ENCODE measurements at regions not wholly inside any gene's neighbourhood (a gene's known extent, or its start where the extent isn't known, plus 50 kb on each side); places are given as distances from the start of the nearest gene placed in this dataset.

DNA sequence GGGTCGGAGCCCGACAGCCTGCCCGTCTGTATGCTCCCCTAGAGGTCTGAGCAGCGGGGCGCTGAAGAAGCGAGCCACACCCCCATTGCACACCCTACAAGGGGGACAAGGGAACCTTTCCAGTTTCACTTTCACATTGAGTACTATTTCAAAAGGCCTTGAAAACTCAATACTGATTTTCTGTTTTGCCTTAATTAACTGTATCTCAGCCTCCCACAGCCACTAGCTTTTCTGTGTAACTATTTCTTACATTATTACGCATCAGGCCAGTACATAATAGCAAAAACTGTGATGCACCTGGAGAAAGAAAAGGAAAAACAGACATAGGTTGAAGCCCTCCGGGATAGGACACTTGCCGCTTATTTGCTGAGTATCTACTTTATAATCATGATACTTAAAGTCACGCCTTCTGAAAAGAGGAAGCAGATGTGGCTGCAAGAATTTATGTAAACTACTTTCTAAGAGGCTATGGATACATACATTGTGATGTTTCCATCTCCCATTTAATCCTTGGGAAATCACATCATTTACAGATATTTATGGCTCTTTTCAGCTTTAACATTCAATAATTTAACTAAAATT lies 1719.5 kb downstream of the MRPL39 start:
- Mint-ChIP-seq H3K9me3 (no peaks in the 10 kb centered on the region), H3K27ac (peak overlapping the region; percentile 81), H3K4me1 (peaks cover 8% of the 10 kb centered on the region), H3K36me3 (ENCODE audit: low read depth) (no peaks in the 10 kb centered on the region), H3K27me3 (no peaks in the 10 kb centered on the region), H3K4me3 (peak overlapping the region; percentile 69)
- peak; percentile 34 for DNase-seq
- CTCF ChIA-PET: no interaction called here
- POLR2A ChIA-PET: no interaction called here

DNA sequence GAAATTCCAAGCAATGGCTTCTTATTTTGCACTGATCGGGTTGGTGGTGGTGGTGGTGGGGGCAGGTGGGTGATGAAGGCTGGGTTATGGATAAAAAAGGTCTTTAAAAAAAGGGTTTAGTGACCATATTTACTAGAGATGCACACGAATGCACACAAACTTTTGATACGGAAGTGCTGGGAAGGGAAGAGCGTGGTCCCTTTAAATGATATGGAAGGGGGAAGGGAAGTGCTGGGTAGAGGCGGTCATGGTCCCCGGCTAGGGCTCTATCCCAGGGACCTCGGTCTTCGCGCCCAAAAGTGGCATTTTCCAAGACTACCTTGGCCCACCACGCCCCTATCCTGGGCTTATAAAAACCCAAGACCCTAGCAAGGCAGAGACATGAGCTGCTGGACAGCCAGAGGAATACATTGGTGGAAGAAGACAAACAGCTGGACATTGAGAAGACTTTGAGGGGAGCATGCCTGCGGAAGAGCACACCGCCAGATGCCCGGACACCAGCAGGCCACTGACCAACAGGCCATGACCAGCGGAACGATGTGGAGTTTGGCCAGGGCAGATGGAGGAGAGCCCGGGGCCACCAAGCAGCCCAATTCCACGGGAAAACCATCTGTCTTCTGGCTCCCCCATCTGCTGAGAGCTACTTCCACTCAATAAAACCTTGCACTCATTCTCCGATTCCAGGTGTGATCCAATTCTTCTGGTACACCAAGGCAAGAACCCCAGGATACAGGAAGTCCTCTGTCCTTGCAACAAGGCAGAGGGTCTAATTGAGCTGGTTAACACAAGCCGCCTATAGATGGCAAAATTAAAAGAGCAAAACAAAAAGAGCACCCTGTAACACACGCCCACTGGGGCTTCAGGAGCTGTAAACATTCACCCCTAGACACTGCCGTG lies 1720.2 kb downstream of the MRPL39 start:
- Mint-ChIP-seq H3K4me1 (peaks cover 8% of the 10 kb centered on the region), H3K4me3 (peak overlapping the region; percentile 69), H3K9me3 (no peaks in the 10 kb centered on the region), H3K27ac (peak overlapping the region; percentile 81), H3K27me3 (no peaks in the 10 kb centered on the region), H3K36me3 (ENCODE audit: low read depth) (no peaks in the 10 kb centered on the region)
- DNase-seq: no peak
- CTCF ChIA-PET: no interaction called here
- POLR2A ChIA-PET: no interaction called here

DNA sequence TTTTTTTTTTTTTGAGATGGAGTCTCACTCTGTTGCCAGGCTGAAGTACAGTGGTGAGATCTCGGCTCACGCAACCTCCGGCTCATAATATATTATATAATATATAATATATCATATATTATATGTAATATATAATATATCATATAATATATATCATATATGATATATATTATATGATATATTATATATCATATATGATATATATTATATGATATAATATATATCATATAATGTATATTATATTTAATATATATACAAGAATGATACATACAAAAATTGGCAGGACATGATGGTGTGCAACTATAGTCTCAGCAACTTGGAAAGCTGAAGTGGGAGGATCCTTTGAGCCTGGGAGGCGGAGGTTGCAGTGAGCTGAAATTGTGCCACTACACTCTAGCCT lies 1725.5 kb downstream of the MRPL39 start:
- H3K9me3 Mint-ChIP-seq: no peaks in the 10 kb centered on the region
- no peak for DNase-seq
- H3K4me3 Mint-ChIP-seq: no peak overlapping the region
- H3K27ac Mint-ChIP-seq: no peak overlapping the region
- H3K4me1 Mint-ChIP-seq: no peaks in the 10 kb centered on the region
- H3K27me3 Mint-ChIP-seq: no peaks in the 10 kb centered on the region
- CTCF ChIA-PET: no interaction called here
- H3K36me3 Mint-ChIP-seq (ENCODE audit: low read depth): no peaks in the 10 kb centered on the region
- POLR2A ChIA-PET: no interaction called here

DNA sequence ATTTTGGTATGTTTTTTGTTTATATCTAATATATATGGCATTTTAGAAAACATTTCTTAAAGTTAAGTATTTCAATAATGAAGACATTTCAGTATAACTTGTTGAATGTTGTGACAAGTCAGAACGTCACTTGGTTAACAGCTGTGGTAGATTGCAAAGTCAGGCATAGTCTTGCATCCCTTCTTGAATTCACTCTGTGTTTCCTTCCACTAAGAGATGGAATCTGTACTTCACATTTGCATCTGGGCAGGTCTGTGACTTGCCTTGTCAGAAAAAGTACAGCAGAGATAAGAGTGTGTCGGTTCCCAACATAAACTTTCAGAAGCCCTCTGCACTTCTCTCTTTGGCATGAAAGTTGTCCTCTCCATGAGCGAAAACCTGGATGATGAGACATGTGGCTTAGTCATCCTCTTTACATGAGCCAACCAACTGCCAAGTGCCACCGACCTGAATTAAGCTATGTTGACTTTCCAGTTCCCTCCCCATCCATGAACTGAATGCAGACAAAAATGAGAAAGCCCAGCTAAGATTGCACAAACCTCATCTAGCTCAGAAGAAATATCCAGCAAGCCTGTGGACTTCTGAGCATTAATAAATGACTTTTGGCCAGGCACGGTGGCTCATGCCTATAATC lies 1730.2 kb downstream of the MRPL39 start:
- ChIA-PET CTCF (no interaction called here), POLR2A (no interaction called here)
- Mint-ChIP-seq H3K9me3 (no peaks in the 10 kb centered on the region), H3K27me3 (no peaks in the 10 kb centered on the region), H3K4me3 (no peak overlapping the region), H3K4me1 (no peaks in the 10 kb centered on the region), H3K27ac (no peak overlapping the region), H3K36me3 (ENCODE audit: low read depth) (no peaks in the 10 kb centered on the region)
- no peak for DNase-seq

DNA sequence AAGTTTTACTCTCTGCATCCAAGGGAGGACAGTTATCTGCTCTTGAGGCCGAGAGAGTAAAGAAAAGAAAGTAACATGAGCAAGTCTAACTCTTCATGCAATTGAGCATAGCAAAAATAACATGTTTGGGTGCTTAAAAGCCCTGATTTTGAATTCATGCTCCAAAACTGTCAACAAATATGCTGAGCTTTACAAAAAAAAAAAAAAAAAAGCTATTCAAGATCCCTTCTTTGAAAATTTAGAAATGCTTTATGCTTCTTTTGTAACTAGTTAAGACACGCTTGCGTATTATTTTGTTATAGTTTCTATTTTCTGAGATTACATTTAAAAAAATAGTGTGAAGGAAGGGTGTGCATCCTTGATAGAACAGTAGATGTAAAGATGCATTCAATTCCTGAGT lies 1733.0 kb downstream of the MRPL39 start:
- POLR2A ChIA-PET: no interaction called here

DNA sequence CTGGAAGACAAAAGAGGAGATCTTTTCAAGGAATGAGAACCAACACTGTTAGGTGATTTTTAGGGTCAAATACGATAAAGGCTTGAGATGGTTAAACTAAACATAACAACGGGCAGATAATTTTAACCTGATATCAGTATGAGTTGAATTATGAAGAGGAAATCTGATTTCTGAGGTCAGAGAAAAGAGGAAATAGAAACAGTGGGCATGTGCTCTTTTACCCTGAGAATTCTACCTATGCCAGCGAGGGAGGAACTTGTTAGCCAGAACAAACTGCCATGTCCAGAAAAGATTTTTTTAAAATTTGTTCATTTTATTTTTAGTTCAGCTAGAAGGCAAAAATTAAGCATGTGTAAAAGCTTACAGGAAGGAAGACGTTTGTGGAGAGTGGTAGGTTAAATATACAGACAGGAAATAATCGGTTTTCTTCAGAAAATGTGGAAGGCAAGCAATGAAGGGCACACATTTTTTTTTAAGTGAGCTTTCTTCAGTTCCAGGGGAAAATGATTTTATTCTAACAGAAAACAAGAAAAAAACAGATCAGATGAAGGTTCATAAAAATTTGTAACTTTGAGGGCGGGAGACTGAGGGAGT lies 1745.3 kb downstream of the MRPL39 start:
- POLR2A ChIA-PET: no interaction called here
- Mint-ChIP-seq H3K4me1 (peaks cover 19% of the 10 kb centered on the region), H3K27ac (peak overlapping the region; percentile 22), H3K36me3 (ENCODE audit: low read depth) (no peaks in the 10 kb centered on the region), H3K27me3 (no peaks in the 10 kb centered on the region), H3K4me3 (no peak overlapping the region), H3K9me3 (no peaks in the 10 kb centered on the region)
- DNase-seq: no peak
- CTCF ChIA-PET: no interaction called here

More for the DNA sequence above, 1733.0 kb downstream of the MRPL39 start:
- DNase-seq: no peak
- no peaks in the 10 kb centered on the region for H3K36me3 Mint-ChIP-seq (ENCODE audit: low read depth)
- no peaks in the 10 kb centered on the region for H3K27me3 Mint-ChIP-seq
- H3K27ac Mint-ChIP-seq: no peak overlapping the region
- CTCF ChIA-PET: no interaction called here
- no peak overlapping the region for H3K4me3 Mint-ChIP-seq
- H3K9me3 Mint-ChIP-seq: no peaks in the 10 kb centered on the region
- no peaks in the 10 kb centered on the region for H3K4me1 Mint-ChIP-seq

DNA sequence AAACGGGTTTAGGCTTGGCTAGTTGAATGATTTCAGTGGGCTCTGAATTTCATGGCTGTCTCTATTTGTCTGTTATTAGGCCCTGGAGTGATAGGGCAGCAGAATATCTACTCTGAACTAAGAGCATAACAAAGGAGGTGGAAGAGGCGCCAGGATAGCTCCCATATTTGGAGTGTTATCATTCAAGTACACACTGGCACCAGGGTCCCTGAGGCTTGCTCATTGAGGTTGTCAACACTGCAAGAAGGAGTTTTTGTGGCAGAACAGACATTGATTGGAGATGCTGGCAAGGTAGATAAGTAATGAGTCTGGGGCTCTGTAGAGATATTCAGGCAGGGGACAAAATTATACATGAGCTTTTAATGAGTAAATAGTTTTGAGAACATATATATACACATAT lies 1748.4 kb downstream of the MRPL39 start:
- H3K36me3 Mint-ChIP-seq (ENCODE audit: low read depth): no peaks in the 10 kb centered on the region
- ChIA-PET CTCF (no interaction called here), POLR2A (no interaction called here)
- H3K4me3 Mint-ChIP-seq: no peak overlapping the region
- no peaks in the 10 kb centered on the region for H3K27me3 Mint-ChIP-seq
- DNase-seq: no peak
- peaks cover 19% of the 10 kb centered on the region for H3K4me1 Mint-ChIP-seq
- H3K27ac Mint-ChIP-seq: no peak overlapping the region
- H3K9me3 Mint-ChIP-seq: no peaks in the 10 kb centered on the region

DNA sequence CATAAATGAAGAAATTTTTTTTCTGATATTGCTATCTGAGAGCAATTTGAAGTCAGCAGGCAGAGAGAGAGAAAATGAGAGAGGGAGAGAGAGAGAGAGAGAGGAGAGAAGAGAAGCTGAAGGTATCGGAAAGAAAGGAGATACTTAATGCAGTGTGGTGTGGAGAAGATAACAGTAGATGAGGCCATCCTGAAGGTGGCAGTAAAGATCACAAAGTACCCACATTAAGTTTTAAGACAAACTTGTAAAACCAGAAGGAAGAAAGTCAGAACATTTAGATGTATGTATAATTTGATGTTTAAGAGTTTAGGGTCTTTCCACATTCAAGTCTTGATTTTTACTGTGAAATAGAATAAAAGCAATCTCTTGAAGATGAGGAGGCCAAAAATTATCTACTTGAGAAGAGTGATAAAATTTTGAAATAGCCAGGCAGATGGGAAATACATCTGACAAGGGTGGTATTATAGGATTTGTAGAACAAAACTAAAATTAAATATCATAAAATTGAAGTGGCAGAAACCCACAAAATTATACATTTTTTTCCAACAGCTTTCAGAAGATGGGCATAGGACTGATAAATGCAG lies 1753.4 kb downstream of the MRPL39 start:
- H3K36me3 Mint-ChIP-seq (ENCODE audit: low read depth): no peaks in the 10 kb centered on the region
- no peaks in the 10 kb centered on the region for H3K27me3 Mint-ChIP-seq
- H3K27ac Mint-ChIP-seq: no peak overlapping the region
- DNase-seq: peak; percentile 33
- POLR2A ChIA-PET: no interaction called here
- CTCF ChIA-PET: no interaction called here
- no peaks in the 10 kb centered on the region for H3K9me3 Mint-ChIP-seq
- peaks cover 5% of the 10 kb centered on the region for H3K4me1 Mint-ChIP-seq
- H3K4me3 Mint-ChIP-seq: no peak overlapping the region

DNA sequence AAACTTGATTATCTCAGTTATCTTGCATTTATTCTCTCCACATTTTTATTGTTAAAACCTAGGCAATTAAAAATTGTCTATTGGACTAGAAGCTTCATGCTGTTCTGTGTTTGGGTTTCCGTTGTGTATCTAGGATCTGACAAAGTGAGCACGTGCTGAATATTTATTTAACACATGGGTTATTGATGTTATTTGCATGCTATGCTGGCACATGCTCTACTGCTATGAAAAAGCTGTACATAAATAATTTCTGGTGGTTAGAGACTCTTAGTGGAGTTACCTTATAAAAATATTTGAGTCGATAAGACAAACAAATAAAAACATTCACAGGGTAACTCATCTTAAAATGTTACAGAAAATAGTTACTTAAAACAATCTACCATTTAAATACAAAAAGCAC lies 1769.7 kb downstream of the MRPL39 start:
- CTCF ChIA-PET: no interaction called here
- DNase-seq: no peak
- Mint-ChIP-seq H3K4me3 (no peak overlapping the region), H3K9me3 (peaks cover 8% of the 10 kb centered on the region), H3K4me1 (no peaks in the 10 kb centered on the region), H3K27me3 (no peaks in the 10 kb centered on the region), H3K27ac (no peak overlapping the region), H3K36me3 (ENCODE audit: low read depth) (no peaks in the 10 kb centered on the region)
- POLR2A ChIA-PET: no interaction called here

DNA sequence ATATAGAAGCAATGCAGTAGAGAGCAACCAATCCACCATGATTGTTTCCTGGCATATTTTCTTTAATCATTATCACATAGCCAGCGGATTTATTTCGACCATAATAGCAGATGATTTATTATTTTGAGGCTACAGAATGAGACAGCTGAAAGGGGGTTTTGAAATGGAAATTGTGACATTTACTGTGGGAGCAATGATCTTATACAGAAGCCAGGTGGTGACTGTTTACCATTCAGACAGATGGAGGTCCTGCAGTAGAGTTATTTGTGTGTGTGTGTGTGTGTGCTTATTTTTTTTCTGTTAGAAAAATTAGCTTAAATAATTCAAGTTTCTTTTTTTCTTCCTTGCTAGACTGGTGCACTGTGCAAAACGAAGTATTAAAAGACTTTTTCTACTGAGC lies 1784.5 kb downstream of the MRPL39 start:
- H3K27ac Mint-ChIP-seq: no peak overlapping the region
- POLR2A ChIA-PET: no interaction called here
- no peaks in the 10 kb centered on the region for H3K4me1 Mint-ChIP-seq
- no peaks in the 10 kb centered on the region for H3K27me3 Mint-ChIP-seq
- no peak overlapping the region for H3K4me3 Mint-ChIP-seq
- CTCF ChIA-PET: no interaction called here
- DNase-seq: no peak
- no peaks in the 10 kb centered on the region for H3K36me3 Mint-ChIP-seq (ENCODE audit: low read depth)
- no peaks in the 10 kb centered on the region for H3K9me3 Mint-ChIP-seq

DNA sequence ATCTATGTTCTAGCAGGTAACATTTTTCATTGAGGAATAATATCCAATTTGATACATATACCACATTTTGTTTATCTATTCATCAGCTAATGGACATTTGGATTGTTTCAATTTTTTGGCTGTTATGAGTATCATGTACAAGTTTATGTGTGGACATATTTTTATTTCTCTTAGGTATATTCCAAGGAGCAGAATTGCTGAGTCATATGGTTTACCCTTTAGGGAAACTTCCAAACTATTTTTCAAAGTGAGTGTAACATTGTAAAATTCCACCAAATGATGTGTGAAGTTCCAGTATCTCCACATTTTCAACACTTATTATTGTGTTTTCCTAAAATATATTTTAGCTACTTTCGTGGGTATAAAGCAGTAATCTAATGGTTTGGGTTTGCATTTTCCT lies 1789.9 kb downstream of the MRPL39 start:
- Mint-ChIP-seq H3K36me3 (ENCODE audit: low read depth) (no peaks in the 10 kb centered on the region), H3K4me1 (no peaks in the 10 kb centered on the region), H3K9me3 (no peaks in the 10 kb centered on the region), H3K4me3 (no peak overlapping the region), H3K27me3 (no peaks in the 10 kb centered on the region), H3K27ac (no peak overlapping the region)
- CTCF ChIA-PET: no interaction called here
- POLR2A ChIA-PET: no interaction called here
- no peak for DNase-seq

DNA sequence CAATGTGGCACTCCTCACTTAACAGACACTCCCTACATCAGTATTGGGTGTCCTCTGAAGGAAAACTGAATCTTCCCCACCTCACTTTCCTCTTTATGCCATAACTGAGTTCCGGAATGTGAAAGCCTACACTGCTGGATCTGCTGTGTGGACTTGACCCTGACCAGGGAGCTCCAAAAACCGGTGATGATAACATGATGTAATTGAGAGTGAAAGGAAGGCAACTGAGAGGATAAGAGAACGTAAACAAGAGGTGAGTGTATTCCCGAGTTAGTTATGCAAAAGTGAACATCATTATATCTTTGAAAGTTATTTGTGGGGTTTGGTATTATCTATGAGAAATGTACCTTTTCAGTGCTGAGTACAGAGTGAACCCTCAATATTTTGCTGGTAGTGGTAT lies 1794.8 kb downstream of the MRPL39 start:
- Mint-ChIP-seq H3K9me3 (peaks cover 5% of the 10 kb centered on the region), H3K4me1 (no peaks in the 10 kb centered on the region), H3K27ac (no peak overlapping the region), H3K27me3 (no peaks in the 10 kb centered on the region), H3K4me3 (no peak overlapping the region), H3K36me3 (ENCODE audit: low read depth) (no peaks in the 10 kb centered on the region)
- ChIA-PET POLR2A (no interaction called here), CTCF (no interaction called here)
- no peak for DNase-seq

DNA sequence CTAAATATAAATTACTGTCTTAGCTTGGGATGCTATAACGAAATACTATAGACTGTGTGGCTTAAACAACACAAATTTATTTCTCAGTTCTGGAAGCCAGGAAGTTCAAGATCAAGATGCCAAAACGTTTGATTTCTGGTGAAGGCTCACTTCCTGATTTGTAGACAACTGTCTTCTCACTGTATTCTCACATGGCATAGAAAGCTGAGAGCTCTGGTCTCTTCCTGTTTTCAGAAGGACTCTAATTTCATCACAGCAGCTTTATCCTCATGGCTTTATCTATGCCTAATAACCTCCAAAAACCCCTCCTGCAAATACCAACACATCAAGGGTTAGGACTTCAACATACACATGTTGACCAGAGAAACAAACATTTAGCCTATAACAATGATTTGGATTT lies 1795.5 kb downstream of the MRPL39 start:
- Mint-ChIP-seq H3K27ac (no peak overlapping the region), H3K4me3 (no peak overlapping the region), H3K4me1 (no peaks in the 10 kb centered on the region), H3K27me3 (no peaks in the 10 kb centered on the region), H3K9me3 (peaks cover 6% of the 10 kb centered on the region), H3K36me3 (ENCODE audit: low read depth) (no peaks in the 10 kb centered on the region)
- ChIA-PET CTCF (interaction anchor here (0.7 kb wide), 1 partner anchor 82 kb away, joined by 3 read pairs; no protein-coding TSS in a partner anchor), POLR2A (no interaction called here)
- DNase-seq: no peak

Data from activated CD4-positive, alpha-beta T cell treated with anti-CD3 and anti-CD28 coated beads, Interleukin-2, amount 10 ng/mL, durations not matched to agents 7 days and 5 days (primary cell).